GM12878 (cell line): ENCODE measurements at regions not wholly inside any gene's neighbourhood (a gene's known extent, or its start where the extent isn't known, plus 50 kb on each side); places are given as distances from the start of the nearest gene placed in this dataset.

Experiments
- ATAC-seq: fragments of 200-7000 bp; cut with Tn5 transposase; 3 replicates; pipeline ENCODE4 v1.9.1; 2020; ENCODE audit warnings: mild to moderate bottlenecking, moderate library complexity
- BruUV-seq: library from RNA; stranded (reverse); fragments of 400-500 nt; replicated peaks from 2 replicates; lab custom pipeline; 2021; lab: Mats Ljungman, UMichigan
- CTCF ChIA-PET: fragments of 300-600 bp; sonication (Branson Sonifier 250); formaldehyde crosslinking; extraction: SDS; loops from one replicate; lab custom pipeline; 2021; ENCODE audit warnings: inconsistent platforms; lab: Yijun Ruan, JAX
- POLR2A ChIA-PET: fragments of 350-600 bp; formaldehyde crosslinking; extraction: SDS; loops from one replicate; lab custom pipeline; 2021; ENCODE audit warnings: inconsistent platforms; lab: Charles Lee
- RAD21 ChIA-PET: fragments of 300-600 bp; sonication (Branson Sonifier 250); formaldehyde crosslinking; loops from one replicate; lab custom pipeline; 2023; ENCODE audit warnings: antibody characterized with exemption; ENCODE audit not compliant: unreplicated experiment; lab: Charles Lee
- SMC1A ChIA-PET: fragments of 300-600 bp; sonication (Branson Sonifier 250); formaldehyde crosslinking; loops from one replicate; lab custom pipeline; 2023; ENCODE audit not compliant: unreplicated experiment, uncharacterized antibody; lab: Charles Lee
- DNase-seq: peaks from one replicate; pipeline ENCODE4 v3.0.0-alpha.2; 2011; ENCODE audit warnings: low read depth, low spot score
- FAIRE-seq: peaks from 3 replicates; lab custom pipeline; 2011; peaks lifted over from hg19 to GRCh38; lab: Jason Lieb, UNC
- H2AFZ ChIP-seq: 2 replicates; pipeline ENCODE4 v1.6.0; 2011; ENCODE audit warnings: low read depth, low read length, control low read depth; ENCODE audit not compliant: control insufficient read depth
- H3K27ac ChIP-seq: 2 replicates; pipeline ENCODE4 v1.5.1; 2011; ENCODE audit warnings: control low read depth; ENCODE audit not compliant: control insufficient read depth, insufficient read depth
- H3K27me3 ChIP-seq, 2 experiments: replicated peaks in 1 of 2; 2 replicates each; pipeline versions ENCODE4 v1.6.0 to v1.6.1; 2011; ENCODE audit warnings: low read length in 1 of 2; ENCODE audit not compliant: control insufficient read depth in 2 of 2, insufficient read depth in 2 of 2
- H3K36me3 ChIP-seq, 2 experiments: 2 replicates each; pipeline ENCODE4 v1.5.1; 2011; ENCODE audit warnings: low read length in 1 of 2; ENCODE audit not compliant: control insufficient read depth in 2 of 2, insufficient read depth in 2 of 2
- H3K4me1 ChIP-seq: 2 replicates; pipeline ENCODE4 v1.6.1; 2011; ENCODE audit warnings: mild to moderate bottlenecking, low read length, moderate library complexity, mixed read lengths; ENCODE audit not compliant: control insufficient read depth, insufficient read depth
- H3K4me2 ChIP-seq: 2 replicates; pipeline ENCODE4 v1.6.0; 2011; ENCODE audit warnings: control low read depth; ENCODE audit not compliant: control insufficient read depth, insufficient read depth
- H3K4me3 ChIP-seq: fragments of 200-600 bp; sonication (generic); 2 replicates; pipeline ENCODE4 v1.5.1; 2016
- H3K79me2 ChIP-seq: 2 replicates; pipeline ENCODE4 v1.6.0; 2011; ENCODE audit warnings: low read length; ENCODE audit not compliant: control insufficient read depth, insufficient read depth
- H3K9ac ChIP-seq: 2 replicates; pipeline ENCODE4 v1.8.0; 2011; ENCODE audit warnings: low read length, control low read depth, mixed read lengths; ENCODE audit not compliant: control insufficient read depth, insufficient read depth
- H3K9me3 ChIP-seq: replicated peaks from 3 replicates; pipeline ENCODE4 v1.5.1; 2011; ENCODE audit warnings: mild to moderate bottlenecking, low read length; ENCODE audit not compliant: control insufficient read depth, insufficient read depth
- H4K20me1 ChIP-seq: 2 replicates; pipeline ENCODE4 v1.6.0; 2011; ENCODE audit not compliant: control insufficient read depth, insufficient read depth
- BRCA1 ChIP-seq: IDR thresholded peaks from 2 replicates; pipeline ENCODE4 v1.6.1; 2011; ENCODE audit warnings: low read depth, low read length, improper control_type of control experiment
- CHD4 ChIP-seq: fragments of 200-600 bp; sonication (generic); IDR thresholded peaks from 2 replicates; pipeline ENCODE4 v1.6.1; 2016; ENCODE audit warnings: mild to moderate bottlenecking
- CREB1 ChIP-seq: IDR thresholded peaks from 2 replicates; pipeline ENCODE4 v1.6.1; 2012; ENCODE audit warnings: low read depth, mild to moderate bottlenecking, inconsistent platforms
- EZH2 ChIP-seq: IDR thresholded peaks from 2 replicates; pipeline ENCODE4 v1.6.1; 2012; ENCODE audit warnings: low read depth, mild to moderate bottlenecking, control low read depth, inconsistent platforms, low read length, borderline replicate concordance; ENCODE audit not compliant: control insufficient read depth
- HDAC6 ChIP-seq: fragments of 200-600 bp; sonication (generic); IDR thresholded peaks from one replicate; pipeline ENCODE4 v1.8.0; 2017; ENCODE audit warnings: antibody characterized with exemption; ENCODE audit not compliant: unreplicated experiment
- HDGF ChIP-seq: fragments of 450-650 bp; IDR thresholded peaks from 2 replicates; pipeline ENCODE4 v1.6.1; 2016; ENCODE audit warnings: antibody characterized with exemption
- MLLT1 ChIP-seq: fragments of 450-650 bp; IDR thresholded peaks from 2 replicates; pipeline ENCODE4 v1.6.1; 2016; ENCODE audit warnings: mild to moderate bottlenecking
- MXI1 ChIP-seq: fragments of 150-350 bp; IDR thresholded peaks from 2 replicates; pipeline ENCODE4 v1.6.1; 2011; ENCODE audit warnings: low read depth, mild to moderate bottlenecking, inconsistent platforms, low read length, improper control_type of control experiment
- MYB ChIP-seq: fragments of 150-350 bp; IDR thresholded peaks from 2 replicates; pipeline ENCODE4 v1.6.1; 2014; ENCODE audit warnings: mild to moderate bottlenecking, low read depth, low read length, borderline replicate concordance
- PAX8 ChIP-seq: fragments of 450-650 bp; IDR thresholded peaks from 2 replicates; pipeline ENCODE4 v1.6.1; 2017; ENCODE audit warnings: mild to moderate bottlenecking, moderate library complexity
- POU2F2 ChIP-seq: IDR thresholded peaks from 3 replicates; pipeline ENCODE4 v1.6.1; 2011; ENCODE audit warnings: low read depth, mild to moderate bottlenecking, low read length, borderline replicate concordance
- RELA ChIP-seq: fragments of 450-650 bp; IDR thresholded peaks from 2 replicates; pipeline ENCODE4 v1.8.0; 2014; ENCODE audit warnings: borderline replicate concordance; ENCODE audit not compliant: partially characterized antibody
- SMC3 ChIP-seq: IDR thresholded peaks from 2 replicates; pipeline ENCODE4 v1.6.1; 2011; ENCODE audit warnings: low read length, improper control_type of control experiment, borderline replicate concordance
- SREBF2 ChIP-seq: IDR thresholded peaks from 2 replicates; pipeline ENCODE4 v1.6.1; 2012; ENCODE audit warnings: mild to moderate bottlenecking, low read length
- STAT1 ChIP-seq: fragments of 450-650 bp; conservative IDR thresholded peaks from 2 replicates; pipeline ENCODE4 v1.6.1; 2014; ENCODE audit warnings: antibody characterized with exemption, mild to moderate bottlenecking
- TCF7 ChIP-seq: IDR thresholded peaks from 2 replicates; pipeline ENCODE4 v1.6.1; 2014; ENCODE audit warnings: antibody characterized with exemption, borderline replicate concordance
- YBX1 ChIP-seq: fragments of 450-650 bp; IDR thresholded peaks from 2 replicates; pipeline ENCODE4 v1.6.1; 2016; ENCODE audit warnings: antibody characterized with exemption
- ZNF384 ChIP-seq: IDR thresholded peaks from 2 replicates; pipeline ENCODE4 v1.6.1; 2012; ENCODE audit warnings: low read depth, mild to moderate bottlenecking, low read length, improper control_type of control experiment, borderline replicate concordance
- WGBS: methylation state at CpG from one replicate; pipeline ENCODE4 v1.1.6; 2016; ENCODE audit warnings: low lambda C conversion rate; ENCODE audit not compliant: insufficient replicate concordance, insufficient coverage; ENCODE audit errors: missing lambda C conversion rate; 5-methylcytosine and 5-hydroxymethylcytosine counted together
- in situ Hi-C: fragments of 300-500 bp; cut with MboI; formaldehyde crosslinking; loops from 9 replicates; pipeline ENCODE4 v1.14.3; 2018; ENCODE audit warnings: mixed read lengths
- intact Hi-C: fragments of 100-400 bp; cut with micrococcal nuclease; formaldehyde crosslinking; loops from one replicate; pipeline ENCODE4 v1.14.2; 2022; ENCODE audit not compliant: unreplicated experiment
- TF ChIP-seq, protein P1 (sequence below): IDR thresholded peaks from 2 replicates; pipeline ENCODE4 v1.6.1; 2012; ENCODE audit warnings: low read depth, low read length, improper control_type of control experiment
- TF ChIP-seq, protein P2 (sequence below): fragments of 450-650 bp; IDR thresholded peaks from 2 replicates; pipeline ENCODE4 v1.6.1; 2018; ENCODE audit warnings: borderline replicate concordance, mild to moderate bottlenecking; ENCODE audit not compliant: partially characterized antibody

DNA sequence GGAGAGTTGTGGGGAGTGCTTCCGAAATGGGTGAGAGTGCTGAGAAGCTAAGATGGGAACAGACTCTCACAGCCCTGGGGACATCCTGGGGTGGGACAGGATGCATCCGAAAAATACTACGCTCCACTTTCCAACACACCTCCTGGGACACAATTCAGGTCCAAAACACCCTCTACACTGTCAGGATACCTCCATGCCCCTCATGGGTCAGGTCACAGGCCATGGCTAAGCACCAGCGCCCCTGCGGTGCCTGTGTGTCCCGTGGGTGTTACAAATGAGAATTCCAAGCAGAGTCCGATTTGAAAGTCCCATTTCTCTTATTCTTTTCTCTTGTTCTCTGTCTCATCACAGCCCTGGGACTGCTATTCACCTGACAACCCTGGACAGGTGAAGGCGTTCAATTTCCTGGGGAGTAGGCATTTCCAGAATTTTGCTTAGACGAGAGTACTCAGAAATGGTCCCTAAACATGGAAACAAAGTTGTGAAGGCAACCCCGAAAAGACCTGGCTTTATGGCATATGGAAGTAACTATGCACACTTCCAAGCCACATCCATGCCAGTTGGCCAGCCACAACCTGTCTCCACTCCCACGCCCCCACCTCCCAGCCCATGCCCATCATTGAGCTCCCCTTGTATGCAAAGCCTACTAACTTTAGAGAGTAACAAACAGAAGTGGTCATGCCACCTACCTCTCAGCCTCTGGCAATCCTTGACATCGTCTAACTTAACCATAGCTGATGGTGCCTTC is 87.9 kb upstream of the ZNF507 start:
- RAD21 ChIA-PET, result no interaction called here
- H3K4me3 ChIP-seq, result no peak overlapping the region
- 21% methylated on average over 12 of the region's 12 CpGs for WGBS

More for the DNA sequence above, 87.9 kb upstream of the ZNF507 start:
- BruUV-seq, result no TSS peak
- H3K79me2 ChIP-seq, result no peaks in the 10 kb centered on the region
- in situ Hi-C loops, result no loop called here
- CTCF ChIA-PET, result no interaction called here
- ATAC-seq (no peak), DNase-seq (no peak), FAIRE-seq (no peak)
- SMC1A ChIA-PET, result no interaction called here
- POLR2A ChIA-PET, result interaction anchor here (0.6 kb wide), 1 partner anchor 27 kb away, joined by 3 read pairs; no protein-coding TSS in a partner anchor
- H3K27ac ChIP-seq, result no peak overlapping the region
- intact Hi-C loops, result no loop called here
- no peaks in the 10 kb centered on the region for H3K36me3 ChIP-seq
- no peak overlapping the region for H3K4me2 ChIP-seq
- H3K27me3 ChIP-seq, result no peaks in the 10 kb centered on the region
- TF ChIP-seq EZH2 (no peak), POU2F2 (no peak), RELA (no peak), TCF7 (no peak), SREBF2 (no peak), CHD4 (no peak), SMC3 (no peak), HDAC6 (no peak), CREB1 (no peak), HDGF (no peak), ZNF384 (no peak), STAT1 (no peak), BRCA1 (no peak), MYB (no peak), MXI1 (no peak), PAX8 (no peak), MLLT1 (no peak), YBX1 (no peak)
- TF ChIP-seq, protein P1, sequence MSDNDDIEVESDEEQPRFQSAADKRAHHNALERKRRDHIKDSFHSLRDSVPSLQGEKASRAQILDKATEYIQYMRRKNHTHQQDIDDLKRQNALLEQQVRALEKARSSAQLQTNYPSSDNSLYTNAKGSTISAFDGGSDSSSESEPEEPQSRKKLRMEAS, result no peak
- TF ChIP-seq, protein P2, sequence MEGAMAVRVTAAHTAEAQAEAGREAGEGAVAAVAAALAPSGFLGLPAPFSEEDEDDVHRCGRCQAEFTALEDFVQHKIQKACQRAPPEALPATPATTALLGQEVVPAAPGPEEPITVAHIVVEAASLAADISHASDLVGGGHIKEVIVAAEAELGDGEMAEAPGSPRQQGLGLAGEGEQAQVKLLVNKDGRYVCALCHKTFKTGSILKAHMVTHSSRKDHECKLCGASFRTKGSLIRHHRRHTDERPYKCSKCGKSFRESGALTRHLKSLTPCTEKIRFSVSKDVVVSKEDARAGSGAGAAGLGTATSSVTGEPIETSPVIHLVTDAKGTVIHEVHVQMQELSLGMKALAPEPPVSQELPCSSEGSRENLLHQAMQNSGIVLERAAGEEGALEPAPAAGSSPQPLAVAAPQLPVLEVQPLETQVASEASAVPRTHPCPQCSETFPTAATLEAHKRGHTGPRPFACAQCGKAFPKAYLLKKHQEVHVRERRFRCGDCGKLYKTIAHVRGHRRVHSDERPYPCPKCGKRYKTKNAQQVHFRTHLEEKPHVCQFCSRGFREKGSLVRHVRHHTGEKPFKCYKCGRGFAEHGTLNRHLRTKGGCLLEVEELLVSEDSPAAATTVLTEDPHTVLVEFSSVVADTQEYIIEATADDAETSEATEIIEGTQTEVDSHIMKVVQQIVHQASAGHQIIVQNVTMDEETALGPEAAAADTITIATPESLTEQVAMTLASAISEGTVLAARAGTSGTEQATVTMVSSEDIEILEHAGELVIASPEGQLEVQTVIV, result no peak
- no peak overlapping the region for H3K9ac ChIP-seq
- H2AFZ ChIP-seq, result no peak overlapping the region
- H3K9me3 ChIP-seq, result no peaks in the 10 kb centered on the region; the same call in 2 of the 3 replicates
- no peaks in the 10 kb centered on the region for H3K4me1 ChIP-seq
- no peaks in the 10 kb centered on the region for H4K20me1 ChIP-seq
